Endothelial cell of umbilical vein (primary cell): ENCODE measurements at regions not wholly inside any gene's neighbourhood (a gene's known extent, or its start where the extent isn't known, plus 50 kb on each side); places are given as distances from the start of the nearest gene placed in this dataset.

Experiments
- CTCF ChIP-seq, 2 donors: IDR thresholded peaks; 1 replicate in 1 of 2; 2 replicates in 1 of 2; pipeline ENCODE4 v1.5.1; 2011; ENCODE audit warnings: low read length in 2 of 2, mild to moderate bottlenecking in 2 of 2, moderate library complexity in 2 of 2, control low read depth in 1 of 2, inconsistent platforms in 1 of 2, low read depth in 1 of 2; ENCODE audit not compliant: insufficient read depth in 1 of 2; ENCODE audit errors: extremely low read depth in 1 of 2
- GATA2 ChIP-seq: IDR thresholded peaks from 2 replicates; pipeline ENCODE4 v1.7.0; 2011; ENCODE audit warnings: low read depth, mild to moderate bottlenecking, moderate library complexity, mixed read lengths, low read length; ENCODE audit not compliant: insufficient read length, insufficient read depth
- POLR2A ChIP-seq: IDR thresholded peaks from 2 replicates; pipeline ENCODE4 v1.6.1; 2012; ENCODE audit warnings: low read depth, mild to moderate bottlenecking, control low read depth, low read length

GRCh38 chr15:35689266-35689665 lies 143.3 kb upstream of the DPH6 start:
- TF ChIP-seq CTCF (IDR thresholded peaks at IDR 0.05; ENCODE audit: extremely low read depth in 1 of 2, insufficient read depth in 1 of 2, low read depth in 1 of 2, low read length in 2 of 2) (no peak), GATA2 (no peak), POLR2A (no peak)
